ENCODE measurements at regions not wholly inside any gene's neighbourhood (a gene's known extent, or its start where the extent isn't known, plus 50 kb on each side); places are given as distances from the start of the nearest gene placed in this dataset.

- H3K27ac Mint-ChIP-seq, result peak overlapping the region in 1 of 10 donors; percentile 24
- no peaks in the 10 kb centered on the region for H3K36me3 Mint-ChIP-seq
- H3K4me3 Mint-ChIP-seq, result no peak overlapping the region
- ATAC-seq (no peak), DNase-seq (no peak)
- no peaks in the 10 kb centered on the region for H3K27me3 Mint-ChIP-seq
- no peaks in the 10 kb centered on the region for H3K9me3 Mint-ChIP-seq
- peaks cover 0 to 14% (median 5%) of the 10 kb centered on the region in 4 donors for H3K4me1 Mint-ChIP-seq
- POLR2A ChIA-PET, result no interaction called here
Observed at GRCh38 chr6:15086348-15087158, 159.3 kb upstream of the JARID2 start.

GRCh38 chr6:15087186-15087589 is 158.7 kb upstream of the JARID2 start:
- Mint-ChIP-seq H3K4me1 (peaks cover 0 to 14% (median 5%) of the 10 kb centered on the region in 4 donors), H3K36me3 (no peaks in the 10 kb centered on the region), H3K27ac (no peak overlapping the region), H3K27me3 (no peaks in the 10 kb centered on the region), H3K4me3 (no peak overlapping the region), H3K9me3 (no peaks in the 10 kb centered on the region)
- DNase-seq (no peak), ATAC-seq (no peak)
- POLR2A ChIA-PET, result no interaction called here

- Mint-ChIP-seq H3K36me3 (no peaks in the 10 kb centered on the region), H3K27me3 (peaks cover 0 to 1% (median 0%) of the 10 kb centered on the region in 5 donors), H3K4me3 (no peak overlapping the region), H3K9me3 (no peaks in the 10 kb centered on the region), H3K27ac (no peak overlapping the region), H3K4me1 (peaks cover 0 to 14% (median 5%) of the 10 kb centered on the region in 4 donors)
- DNase-seq (no peak), ATAC-seq (no peak)
- POLR2A ChIA-PET, result no interaction called here
Observed at GRCh38 chr6:15088904-15089568, 156.8 kb upstream of the JARID2 start.

- Mint-ChIP-seq H3K27ac (no peak overlapping the region), H3K36me3 (no peaks in the 10 kb centered on the region), H3K4me3 (no peak overlapping the region), H3K27me3 (peaks cover 0 to 1% (median 0%) of the 10 kb centered on the region in 5 donors), H3K4me1 (peaks cover 0 to 12% (median 5%) of the 10 kb centered on the region in 4 donors), H3K9me3 (no peaks in the 10 kb centered on the region)
- DNase-seq (no peak), ATAC-seq (no peak)
- POLR2A ChIA-PET, result no interaction called here
Observed at GRCh38 chr6:15089569-15090144, 156.2 kb upstream of the JARID2 start.

- Mint-ChIP-seq H3K27ac (no peak overlapping the region), H3K27me3 (peaks cover 0 to 1% (median 0%) of the 10 kb centered on the region in 5 donors), H3K9me3 (no peaks in the 10 kb centered on the region), H3K36me3 (no peaks in the 10 kb centered on the region), H3K4me3 (no peak overlapping the region), H3K4me1 (peaks cover 0 to 11% (median 5%) of the 10 kb centered on the region in 4 donors)
- DNase-seq, result no peak
- ATAC-seq, result no peak
- POLR2A ChIA-PET, result no interaction called here
Observed at GRCh38 chr6:15090145-15090579, 155.7 kb upstream of the JARID2 start.

GRCh38 chr6:15090745-15091384 is 155.0 kb upstream of the JARID2 start:
- Mint-ChIP-seq H3K9me3 (no peaks in the 10 kb centered on the region), H3K27me3 (peaks cover 0 to 1% (median 0%) of the 10 kb centered on the region in 5 donors), H3K4me1 (peaks cover 0 to 11% (median 5%) of the 10 kb centered on the region in 4 donors), H3K4me3 (no peak overlapping the region), H3K36me3 (no peaks in the 10 kb centered on the region), H3K27ac (peak overlapping the region in 1 of 10 donors; percentile 27)
- DNase-seq (no peak), ATAC-seq (no peak)
- POLR2A ChIA-PET, result no interaction called here

- H3K4me1 Mint-ChIP-seq, result no peaks in the 10 kb centered on the region
- POLR2A ChIA-PET, result no interaction called here
- H3K27ac Mint-ChIP-seq, result no peak overlapping the region
- no peak overlapping the region for H3K4me3 Mint-ChIP-seq
- ATAC-seq, result no peak
- no peaks in the 10 kb centered on the region for H3K36me3 Mint-ChIP-seq
- DNase-seq, result no peak
- H3K9me3 Mint-ChIP-seq, result peaks cover 0 to 2% (median 0%) of the 10 kb centered on the region in 9 donors
- peaks cover 0 to 1% (median 0%) of the 10 kb centered on the region in 5 donors for H3K27me3 Mint-ChIP-seq
Observed at GRCh38 chr6:15096894-15097837, 148.7 kb upstream of the JARID2 start.

GRCh38 chr6:15101130-15101529 is 144.7 kb upstream of the JARID2 start:
- DNase-seq (no peak), ATAC-seq (no peak)
- Mint-ChIP-seq H3K27me3 (peaks cover 0 to 3% (median 0%) of the 10 kb centered on the region in 5 donors), H3K27ac (no peak overlapping the region), H3K4me1 (no peaks in the 10 kb centered on the region), H3K36me3 (peaks cover 0 to 5% (median 0%) of the 10 kb centered on the region in 3 donors), H3K9me3 (peaks cover 0 to 10% (median 4%) of the 10 kb centered on the region in 9 donors), H3K4me3 (no peak overlapping the region)
- POLR2A ChIA-PET, result interaction anchor here (0.5 kb wide), 1 partner anchor 81 kb away, joined by 3 read pairs; no protein-coding TSS in a partner anchor

- no peak for ATAC-seq
- H3K36me3 Mint-ChIP-seq, result peaks cover 0 to 5% (median 3%) of the 10 kb centered on the region in 3 donors
- no peak for DNase-seq
- POLR2A ChIA-PET, result interaction anchor here (0.7 kb wide), 1 partner anchor 11 kb away, joined by 3 read pairs; no protein-coding TSS in a partner anchor
- peaks cover 0 to 3% (median 0%) of the 10 kb centered on the region in 5 donors for H3K27me3 Mint-ChIP-seq
- H3K27ac Mint-ChIP-seq, result no peak overlapping the region
- no peaks in the 10 kb centered on the region for H3K4me1 Mint-ChIP-seq
- peaks cover 0 to 13% (median 8%) of the 10 kb centered on the region in 9 donors for H3K9me3 Mint-ChIP-seq
- no peak overlapping the region for H3K4me3 Mint-ChIP-seq
Observed at GRCh38 chr6:15102241-15102640, 143.6 kb upstream of the JARID2 start.

GRCh38 chr6:15106958-15107643 is 138.8 kb upstream of the JARID2 start:
- Mint-ChIP-seq H3K4me3 (no peak overlapping the region), H3K4me1 (peaks cover 2 to 12% (median 3%) of the 10 kb centered on the region in 4 donors), H3K27ac (no peak overlapping the region), H3K36me3 (peaks cover 0 to 5% (median 3%) of the 10 kb centered on the region in 3 donors), H3K27me3 (peaks cover 0 to 7% (median 0%) of the 10 kb centered on the region in 5 donors), H3K9me3 (peaks cover 0 to 13% (median 6%) of the 10 kb centered on the region in 9 donors)
- no peak for DNase-seq
- no peak for ATAC-seq
- POLR2A ChIA-PET, result no interaction called here

GRCh38 chr6:15107644-15108382 is 138.1 kb upstream of the JARID2 start:
- POLR2A ChIA-PET, result no interaction called here
- Mint-ChIP-seq H3K9me3 (peaks cover 0 to 13% (median 6%) of the 10 kb centered on the region in 9 donors), H3K4me1 (peaks cover 2 to 12% (median 3%) of the 10 kb centered on the region in 4 donors), H3K27me3 (peaks cover 0 to 7% (median 0%) of the 10 kb centered on the region in 5 donors), H3K27ac (peak overlapping the region in 2 of 10 donors; percentile 30 to 57), H3K36me3 (peaks cover 0 to 5% (median 3%) of the 10 kb centered on the region in 3 donors), H3K4me3 (no peak overlapping the region)
- no peak for DNase-seq
- ATAC-seq, result no peak

All from naive thymus-derived CD8-positive, alpha-beta T cell (primary cell).